PC-9 (cell line): ENCODE measurements at regions not wholly inside any gene's neighbourhood (a gene's known extent, or its start where the extent isn't known, plus 50 kb on each side); places are given as distances from the start of the nearest gene placed in this dataset.

Experiments
- EZH2 ChIP-seq: fragments of 200-600 bp; sonication (generic); IDR thresholded peaks from 2 replicates; pipeline ENCODE4 v1.8.0; 2017; ENCODE audit warnings: antibody characterized with exemption, low read depth
- TF ChIP-seq, protein P1 (sequence below): fragments of 200-600 bp; sonication (generic); conservative IDR thresholded peaks from 2 replicates; pipeline ENCODE4 v1.6.1; 2017; ENCODE audit warnings: mixed run types, antibody characterized with exemption, mild to moderate bottlenecking, moderate library complexity

- TF ChIP-seq, protein P1, sequence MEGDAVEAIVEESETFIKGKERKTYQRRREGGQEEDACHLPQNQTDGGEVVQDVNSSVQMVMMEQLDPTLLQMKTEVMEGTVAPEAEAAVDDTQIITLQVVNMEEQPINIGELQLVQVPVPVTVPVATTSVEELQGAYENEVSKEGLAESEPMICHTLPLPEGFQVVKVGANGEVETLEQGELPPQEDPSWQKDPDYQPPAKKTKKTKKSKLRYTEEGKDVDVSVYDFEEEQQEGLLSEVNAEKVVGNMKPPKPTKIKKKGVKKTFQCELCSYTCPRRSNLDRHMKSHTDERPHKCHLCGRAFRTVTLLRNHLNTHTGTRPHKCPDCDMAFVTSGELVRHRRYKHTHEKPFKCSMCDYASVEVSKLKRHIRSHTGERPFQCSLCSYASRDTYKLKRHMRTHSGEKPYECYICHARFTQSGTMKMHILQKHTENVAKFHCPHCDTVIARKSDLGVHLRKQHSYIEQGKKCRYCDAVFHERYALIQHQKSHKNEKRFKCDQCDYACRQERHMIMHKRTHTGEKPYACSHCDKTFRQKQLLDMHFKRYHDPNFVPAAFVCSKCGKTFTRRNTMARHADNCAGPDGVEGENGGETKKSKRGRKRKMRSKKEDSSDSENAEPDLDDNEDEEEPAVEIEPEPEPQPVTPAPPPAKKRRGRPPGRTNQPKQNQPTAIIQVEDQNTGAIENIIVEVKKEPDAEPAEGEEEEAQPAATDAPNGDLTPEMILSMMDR = no peak
- no peak for TF ChIP-seq EZH2
Measured at GRCh38 chr2:226578373-226578772, 221.2 kb downstream of the IRS1 start.
